Activated T-cell treated with anti-CD3 and anti-CD28 coated beads, Interleukin-2, amount 50 U/mL, for 48 hours (primary cell): ENCODE measurements at regions not wholly inside any gene's neighbourhood (a gene's known extent, or its start where the extent isn't known, plus 50 kb on each side); places are given as distances from the start of the nearest gene placed in this dataset.
"Not testable (repeated sequence)": the region's sequence is repeated elsewhere in the genome, so short reads cannot be mapped to it uniquely, and the experiment has no call there.

Experiments
- DNase-seq, 2 experiments: peaks; one replicate each; pipeline ENCODE4 v3.0.0-alpha.2; 2020

DNA sequence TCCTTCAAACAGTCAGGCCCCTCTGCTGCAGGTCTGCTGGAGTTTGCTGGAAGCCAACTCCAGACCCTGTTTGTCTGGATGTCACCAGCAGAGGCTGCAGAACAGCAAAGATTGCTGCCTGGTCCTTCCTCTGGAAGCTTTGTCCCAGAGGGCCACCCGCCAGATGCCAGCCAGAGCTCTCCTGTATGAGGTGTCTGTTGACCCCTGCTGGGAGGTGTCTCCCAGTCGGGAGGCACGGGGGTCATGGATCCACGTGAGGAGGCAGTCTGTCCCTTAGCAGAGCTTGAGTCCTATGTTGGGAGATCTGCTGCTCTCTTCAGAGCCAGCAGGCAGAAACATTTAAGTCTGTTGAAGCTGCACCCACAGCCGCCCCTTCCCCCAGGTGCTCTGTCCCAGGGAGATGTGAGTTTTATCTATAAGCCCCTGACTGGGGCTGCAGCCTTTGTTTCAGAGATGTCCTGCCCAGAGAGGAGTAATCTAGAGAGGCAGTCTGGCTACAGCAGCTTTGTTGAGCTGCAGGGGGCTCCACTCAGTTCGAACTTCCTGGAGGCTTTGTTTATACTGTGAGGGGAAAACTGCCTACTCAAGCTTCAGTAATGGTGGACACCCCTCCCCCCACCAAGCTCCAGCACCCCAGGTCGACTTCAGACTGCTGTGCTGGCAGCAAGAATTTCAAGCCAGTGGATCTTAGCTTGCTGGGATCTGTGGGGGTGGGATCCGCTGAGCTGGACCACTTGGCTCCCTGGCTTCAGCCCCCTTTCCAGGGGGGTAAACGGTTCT, 72.1 kb downstream of the OGFRL1 start:
- not testable (repeated sequence) for DNase-seq

DNA sequence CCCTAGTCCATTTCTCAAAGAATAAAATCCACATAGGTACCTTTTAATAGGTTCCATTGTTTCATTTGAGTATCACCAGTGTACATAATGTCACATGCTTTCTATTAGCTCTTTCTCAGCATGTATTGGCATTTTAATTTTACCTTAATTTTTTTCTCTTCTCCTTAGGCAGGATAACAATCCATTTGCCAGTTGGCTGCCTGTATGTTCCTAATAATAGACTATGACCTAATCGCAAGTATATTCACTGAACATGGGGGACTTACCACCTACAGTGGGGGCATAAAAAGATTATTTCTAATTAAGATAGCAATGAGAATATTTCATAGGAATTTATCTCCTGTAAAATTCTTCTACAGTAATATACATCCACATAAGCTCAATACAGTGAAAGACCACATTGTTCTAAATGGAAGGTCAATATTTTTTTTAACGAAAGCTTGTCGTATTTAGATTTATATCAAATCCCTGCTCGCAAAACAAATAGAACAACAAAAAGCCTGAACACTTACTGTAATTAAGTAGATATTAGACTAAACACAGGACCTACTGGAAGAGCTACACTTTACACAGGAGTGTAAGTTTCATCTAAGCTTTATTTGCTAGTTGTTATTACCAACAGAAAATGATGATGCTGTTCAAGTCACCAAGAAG, 76.4 kb downstream of the OGFRL1 start:
- no peak for DNase-seq

DNA sequence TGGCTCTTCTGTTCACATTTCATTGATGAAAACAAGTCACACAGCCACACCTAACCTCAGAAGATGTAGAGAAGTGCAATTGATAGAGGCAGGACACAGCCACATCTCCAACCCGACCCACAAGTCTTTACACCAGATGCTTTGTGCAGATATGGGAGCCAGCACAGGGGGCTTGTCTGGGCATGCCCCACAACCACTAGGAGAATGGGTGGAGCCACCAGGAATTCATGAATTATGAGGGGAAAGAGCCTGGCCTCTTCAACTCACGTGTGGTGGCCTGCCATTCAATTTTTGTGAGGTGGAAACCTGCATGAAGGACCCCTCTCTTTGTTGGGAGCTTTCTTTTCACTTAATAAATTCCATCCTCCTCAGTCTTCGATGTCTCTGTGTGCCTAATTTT, 79.1 kb downstream of the OGFRL1 start:
- no peak for DNase-seq

DNA sequence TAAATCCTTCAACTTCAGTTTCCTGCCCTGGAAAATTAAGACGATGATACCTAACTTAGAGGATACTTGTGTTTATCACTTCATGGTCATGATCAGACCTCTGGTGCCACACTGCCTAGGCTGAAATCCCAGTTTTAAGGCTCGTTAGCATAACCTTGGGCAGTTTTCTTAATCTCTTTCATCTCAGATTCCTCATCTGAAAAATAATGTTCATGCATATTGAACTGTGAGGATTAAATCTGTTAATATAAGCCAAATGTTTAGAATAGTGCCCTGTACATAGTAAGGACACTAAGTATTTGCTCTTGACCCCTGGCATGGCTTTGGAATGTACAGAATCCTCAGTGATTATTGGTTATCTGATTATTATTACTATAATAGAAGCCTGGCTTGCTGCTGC, 79.7 kb downstream of the OGFRL1 start:
- DNase-seq, result no peak

GRCh38 chr6:71371559-71371958, 82.9 kb downstream of the OGFRL1 start:
- DNase-seq, result no peak

- no peak for DNase-seq
These were observed 85.3 kb downstream of the OGFRL1 start for GRCh38 chr6:71373943-71374342.

- DNase-seq, result no peak
These were observed 87.1 kb downstream of the OGFRL1 start for GRCh38 chr6:71375676-71376075.

DNA sequence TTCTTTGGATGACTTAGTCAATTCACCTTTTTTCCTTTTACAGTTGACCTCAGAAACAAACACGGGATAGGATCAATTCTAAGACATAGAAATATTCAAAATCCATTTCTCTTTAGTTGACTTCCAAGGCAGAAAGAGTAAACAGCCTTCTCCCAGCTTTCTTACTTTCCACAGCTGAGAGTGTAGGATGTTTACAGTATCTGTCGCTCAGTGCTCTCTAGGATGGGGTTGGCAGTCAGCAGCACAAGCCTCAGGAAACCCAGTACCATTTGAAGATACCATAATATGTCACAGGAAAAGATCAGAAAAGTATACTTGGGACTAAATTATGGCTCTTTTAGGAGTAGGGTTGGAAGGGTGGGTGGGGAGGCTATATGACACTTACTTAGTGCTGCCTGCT, 88.2 kb downstream of the OGFRL1 start:
- no peak for DNase-seq

- no peak for DNase-seq
These were observed 94.9 kb downstream of the OGFRL1 start for GRCh38 chr6:71383476-71383875.

DNA sequence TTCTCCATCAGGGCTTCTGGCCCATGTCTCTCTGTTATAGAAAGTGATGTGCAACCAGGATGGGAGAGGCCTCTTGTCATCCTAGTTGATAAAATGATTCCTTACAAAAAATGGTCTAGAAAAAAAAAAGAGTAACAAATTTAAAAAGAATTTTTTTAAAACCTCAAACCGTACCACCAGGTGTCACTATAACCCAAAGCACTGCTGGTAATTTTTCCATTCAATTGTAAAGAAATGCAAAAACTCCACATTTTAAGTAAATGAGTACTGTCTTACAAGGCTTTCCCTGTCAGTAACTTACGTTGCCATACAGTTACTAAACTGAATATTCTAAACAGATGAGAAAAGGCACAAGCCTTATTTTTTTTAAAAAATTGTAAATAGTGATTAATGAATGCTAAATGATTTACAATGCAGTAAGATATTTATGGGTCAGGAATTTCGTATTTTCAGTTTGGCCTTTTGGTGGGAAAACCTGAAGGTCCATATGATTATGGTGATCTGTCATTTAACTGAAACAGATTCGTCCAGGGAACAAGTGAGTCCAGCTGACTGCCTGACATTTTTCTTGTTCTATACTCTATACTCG, 95.4 kb downstream of the OGFRL1 start:
- DNase-seq, result no peak

- DNase-seq, result no peak
These were observed 96.7 kb downstream of the OGFRL1 start for GRCh38 chr6:71385111-71385822.

- DNase-seq, result no peak
These were observed 97.6 kb downstream of the OGFRL1 start for GRCh38 chr6:71386215-71386614.

DNA sequence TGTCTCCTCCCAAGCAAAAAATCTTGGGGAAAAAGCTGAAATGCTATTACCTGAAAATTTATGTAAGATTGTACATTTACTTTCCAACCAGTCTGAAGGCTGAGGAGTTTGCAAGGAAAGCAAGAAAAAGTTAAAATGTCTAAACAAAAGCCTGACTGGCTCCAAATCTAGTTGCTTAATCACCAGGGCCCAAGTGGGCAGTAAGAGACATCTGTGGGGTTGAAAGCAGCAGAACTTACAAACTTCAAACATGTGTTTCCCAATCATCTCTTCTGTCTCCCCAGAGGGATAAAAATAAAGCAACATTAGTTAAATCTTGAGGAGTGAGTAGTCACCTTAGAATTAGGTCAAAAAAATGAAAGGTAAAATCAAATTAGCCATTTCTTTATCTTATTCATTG, 98.6 kb downstream of the OGFRL1 start:
- DNase-seq, result no peak

- no peak for DNase-seq
These were observed 99.6 kb downstream of the OGFRL1 start for GRCh38 chr6:71388068-71388744.

DNA sequence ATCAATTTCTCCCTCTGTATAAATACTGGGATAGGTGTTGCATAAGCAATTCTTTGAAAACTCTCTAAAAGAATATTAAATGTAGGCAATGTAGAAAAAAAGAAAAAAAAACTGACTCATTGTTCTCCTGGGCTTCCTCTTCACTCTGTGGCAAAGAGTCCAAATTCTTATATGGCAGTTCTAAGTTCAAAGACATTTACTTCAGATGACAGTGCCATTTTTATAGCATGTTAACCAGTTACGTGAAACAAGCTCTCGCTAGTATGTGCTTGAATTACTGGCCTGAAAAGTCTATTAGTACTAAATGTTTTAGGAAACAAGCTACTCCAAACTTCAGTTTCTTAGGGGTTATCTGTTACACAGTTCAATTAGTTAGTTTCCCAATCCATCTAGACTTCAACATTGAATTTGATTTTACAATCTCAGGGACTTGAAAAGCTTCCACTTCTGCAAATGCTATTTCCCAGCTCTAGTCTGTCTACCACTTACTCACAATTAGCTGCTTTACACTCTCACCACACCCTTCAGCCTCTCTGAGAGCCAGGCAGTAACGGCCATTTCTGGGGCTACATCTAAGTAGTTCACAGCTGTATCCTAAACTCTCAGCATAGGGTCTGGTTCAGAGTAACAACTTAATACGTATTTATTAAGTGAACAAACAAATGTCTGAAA, 100.4 kb downstream of the OGFRL1 start:
- DNase-seq, result no peak

GRCh38 chr6:71391126-71391525, 102.5 kb downstream of the OGFRL1 start:
- DNase-seq, result no peak

- no peak for DNase-seq
These were observed 103.7 kb downstream of the OGFRL1 start for GRCh38 chr6:71392276-71392675.

GRCh38 chr6:71393471-71393870, 104.9 kb downstream of the OGFRL1 start:
- no peak for DNase-seq

- DNase-seq, result no peak
These were observed 105.4 kb downstream of the OGFRL1 start for GRCh38 chr6:71393981-71394432.

DNA sequence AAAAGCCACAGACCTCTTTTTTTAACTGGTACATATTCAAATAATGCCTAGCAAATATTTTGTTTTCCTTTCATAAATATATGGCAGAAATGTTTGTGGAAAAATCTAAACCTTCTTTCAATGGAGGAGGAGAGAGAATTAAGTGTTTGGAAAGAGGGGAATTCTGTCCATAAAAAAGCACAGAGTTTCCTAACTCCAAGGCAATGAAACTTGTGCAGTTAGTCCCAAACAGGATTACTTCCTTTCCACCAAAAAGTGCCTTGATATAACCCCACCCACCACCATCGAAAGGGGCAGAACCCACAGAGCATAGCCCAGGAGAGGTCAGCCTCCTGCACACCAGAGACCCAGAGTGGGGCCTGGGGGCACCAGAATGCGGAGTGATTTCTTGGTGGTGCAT, 106.3 kb downstream of the OGFRL1 start:
- DNase-seq, result no peak

GRCh38 chr6:71395731-71396409, 107.3 kb downstream of the OGFRL1 start:
- no peak for DNase-seq

GRCh38 chr6:71396410-71396801, 107.8 kb downstream of the OGFRL1 start:
- DNase-seq, result no peak
